OCI-LY7 (cell line): ENCODE measurements at regions not wholly inside any gene's neighbourhood (a gene's known extent, or its start where the extent isn't known, plus 50 kb on each side); places are given as distances from the start of the nearest gene placed in this dataset.
A peak's percentile ranks its signal among the peaks of the same experiment; 100 is the strongest.

ENCODE experiments used
- BruUV-seq: library from RNA; stranded (reverse); fragments of 400-500 nt; replicated peaks from 2 replicates; lab custom pipeline; 2021; lab: Mats Ljungman, UMichigan
- CTCF ChIA-PET: fragments of 300-600 bp; sonication (Branson Sonifier 250); formaldehyde crosslinking; loops from one replicate; lab custom pipeline; 2022; ENCODE audit warnings: antibody characterized with exemption; ENCODE audit not compliant: unreplicated experiment; lab: Charles Lee
- POLR2A ChIA-PET: fragments of 300-600 bp; sonication (Branson Sonifier 250); formaldehyde crosslinking; loops from one replicate; lab custom pipeline; 2022; ENCODE audit warnings: antibody characterized with exemption; lab: Charles Lee
- DNase-seq: peaks from one replicate; pipeline ENCODE4 v3.0.0-alpha.2; 2015; ENCODE audit warnings: low spot score
- H2AFZ ChIP-seq: fragments of 200-600 bp; sonication (generic), shearing (Covaris generic); 2 replicates; pipeline ENCODE4 v1.6.1; 2014; ENCODE audit warnings: mild to moderate bottlenecking, antibody characterized with exemption, low read length, moderate library complexity
- H3K27ac ChIP-seq: fragments of 200-600 bp; sonication (generic); 2 replicates; pipeline ENCODE4 v1.5.1; 2014; ENCODE audit warnings: mixed run types, low read depth, mild to moderate bottlenecking, moderate library complexity, low read length, inconsistent platforms; ENCODE audit not compliant: poor library complexity, severe bottlenecking
- H3K36me3 ChIP-seq: fragments of 200-600 bp; sonication (generic); 2 replicates; pipeline ENCODE4 v1.6.1; 2014; ENCODE audit warnings: mild to moderate bottlenecking, antibody characterized with exemption, low read length, moderate library complexity, mixed read lengths; ENCODE audit not compliant: insufficient read depth
- H3K4me1 ChIP-seq: fragments of 200-600 bp; sonication (generic); 2 replicates; pipeline ENCODE4 v1.5.1; 2014; ENCODE audit warnings: mild to moderate bottlenecking, low read length; ENCODE audit not compliant: insufficient read depth, poor library complexity, severe bottlenecking
- H3K4me2 ChIP-seq: fragments of 200-600 bp; sonication (generic); 2 replicates; pipeline ENCODE4 v1.6.1; 2014; ENCODE audit warnings: mild to moderate bottlenecking, low read length
- H3K4me3 ChIP-seq: fragments of 200-600 bp; sonication (generic); 2 replicates; pipeline ENCODE4 v1.5.1; 2014; ENCODE audit warnings: mild to moderate bottlenecking, low read depth, low read length; ENCODE audit not compliant: poor library complexity, severe bottlenecking
- H3K79me2 ChIP-seq: fragments of 200-600 bp; sonication (generic); 2 replicates; pipeline ENCODE4 v1.6.1; 2016; ENCODE audit warnings: low read depth, mild to moderate bottlenecking, low read length, moderate library complexity, mixed read lengths; ENCODE audit not compliant: insufficient read depth
- H3K9me2 ChIP-seq: fragments of 200-600 bp; sonication (generic); 2 replicates; pipeline ENCODE4 v1.6.1; 2016; ENCODE audit warnings: mild to moderate bottlenecking, low read length, mixed read lengths; ENCODE audit not compliant: insufficient read depth
- H3K9me3 ChIP-seq: fragments of 200-600 bp; sonication (generic); 2 replicates; pipeline ENCODE4 v1.6.1; 2014; ENCODE audit warnings: mild to moderate bottlenecking, mixed run types, low read length, mixed read lengths
- H4K20me1 ChIP-seq: fragments of 200-600 bp; sonication (generic); 2 replicates; pipeline ENCODE4 v1.6.1; 2014; ENCODE audit warnings: mild to moderate bottlenecking, antibody characterized with exemption, low read length, moderate library complexity, mixed read lengths; ENCODE audit not compliant: insufficient read depth
- EZH2phosphoT487 ChIP-seq: fragments of 200-600 bp; sonication (generic); IDR thresholded peaks from 2 replicates; pipeline ENCODE4 v1.6.1; 2018; ENCODE audit warnings: low read depth, borderline replicate concordance, mild to moderate bottlenecking, mixed run types, antibody characterized with exemption, low read length, moderate library complexity, mixed read lengths
- intact Hi-C: fragments of 100-400 bp; cut with micrococcal nuclease; formaldehyde crosslinking; loops from one replicate; pipeline ENCODE4 v1.10.0; 2022; ENCODE audit not compliant: unreplicated experiment
- TF ChIP-seq, protein P1 (sequence below): fragments of 200-600 bp; sonication (generic); conservative IDR thresholded peaks from 2 replicates; pipeline ENCODE4 v1.5.1; 2014; ENCODE audit warnings: mild to moderate bottlenecking, antibody characterized with exemption, low read length, moderate library complexity, mixed read lengths

DNA sequence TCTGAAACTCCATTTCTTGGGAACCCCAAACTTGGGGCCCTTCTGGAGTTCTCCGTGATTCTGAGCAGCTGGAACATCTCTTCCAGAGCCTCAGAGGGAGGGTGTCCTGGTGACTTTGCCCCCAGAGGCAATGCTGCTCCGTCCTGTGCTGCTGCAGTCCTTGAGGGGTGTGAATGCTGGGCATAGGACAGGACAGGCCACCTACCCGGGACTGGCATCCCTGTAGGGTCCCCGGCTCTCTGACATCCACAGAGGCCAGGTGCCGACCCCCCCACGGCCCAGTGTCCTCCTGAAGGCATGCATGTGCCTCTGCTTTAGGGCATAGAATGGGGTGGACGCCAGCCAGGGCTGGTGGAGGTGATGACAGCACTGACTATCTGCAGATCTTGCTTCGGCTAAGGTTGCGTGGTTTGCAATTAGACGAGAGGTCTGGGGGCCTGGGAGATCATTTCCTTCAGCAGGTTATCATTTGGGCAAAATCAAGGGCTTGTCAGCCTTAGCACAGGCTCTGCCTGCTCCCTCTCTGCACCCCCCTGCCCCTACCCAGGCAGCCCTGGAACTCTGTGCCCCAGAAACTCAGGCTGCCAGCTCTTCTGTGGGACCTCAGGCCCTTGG lies 136.9 kb upstream of the GPR26 start:
- no peak for DNase-seq
- ChIA-PET POLR2A (interaction anchor here (0.7 kb wide), 1 partner anchor 293 kb away, joined by 5 read pairs; no protein-coding TSS in a partner anchor), CTCF (no interaction called here)
- Histone ChIP-seq H3K4me3 (no peak overlapping the region), H3K36me3 (no peaks in the 10 kb centered on the region), H3K4me2 (no peak overlapping the region), H3K9me3 (no peaks in the 10 kb centered on the region), H3K4me1 (no peaks in the 10 kb centered on the region), H3K79me2 (no peaks in the 10 kb centered on the region), H3K9me2 (no peaks in the 10 kb centered on the region), H4K20me1 (no peaks in the 10 kb centered on the region), H3K27ac (no peak overlapping the region), H2AFZ (no peak overlapping the region)
- TF ChIP-seq EZH2phosphoT487, result no peak
- TF ChIP-seq, protein P1, sequence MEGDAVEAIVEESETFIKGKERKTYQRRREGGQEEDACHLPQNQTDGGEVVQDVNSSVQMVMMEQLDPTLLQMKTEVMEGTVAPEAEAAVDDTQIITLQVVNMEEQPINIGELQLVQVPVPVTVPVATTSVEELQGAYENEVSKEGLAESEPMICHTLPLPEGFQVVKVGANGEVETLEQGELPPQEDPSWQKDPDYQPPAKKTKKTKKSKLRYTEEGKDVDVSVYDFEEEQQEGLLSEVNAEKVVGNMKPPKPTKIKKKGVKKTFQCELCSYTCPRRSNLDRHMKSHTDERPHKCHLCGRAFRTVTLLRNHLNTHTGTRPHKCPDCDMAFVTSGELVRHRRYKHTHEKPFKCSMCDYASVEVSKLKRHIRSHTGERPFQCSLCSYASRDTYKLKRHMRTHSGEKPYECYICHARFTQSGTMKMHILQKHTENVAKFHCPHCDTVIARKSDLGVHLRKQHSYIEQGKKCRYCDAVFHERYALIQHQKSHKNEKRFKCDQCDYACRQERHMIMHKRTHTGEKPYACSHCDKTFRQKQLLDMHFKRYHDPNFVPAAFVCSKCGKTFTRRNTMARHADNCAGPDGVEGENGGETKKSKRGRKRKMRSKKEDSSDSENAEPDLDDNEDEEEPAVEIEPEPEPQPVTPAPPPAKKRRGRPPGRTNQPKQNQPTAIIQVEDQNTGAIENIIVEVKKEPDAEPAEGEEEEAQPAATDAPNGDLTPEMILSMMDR, result no peak
- intact Hi-C loops, result no loop called here
- BruUV-seq, result no TSS peak

DNA sequence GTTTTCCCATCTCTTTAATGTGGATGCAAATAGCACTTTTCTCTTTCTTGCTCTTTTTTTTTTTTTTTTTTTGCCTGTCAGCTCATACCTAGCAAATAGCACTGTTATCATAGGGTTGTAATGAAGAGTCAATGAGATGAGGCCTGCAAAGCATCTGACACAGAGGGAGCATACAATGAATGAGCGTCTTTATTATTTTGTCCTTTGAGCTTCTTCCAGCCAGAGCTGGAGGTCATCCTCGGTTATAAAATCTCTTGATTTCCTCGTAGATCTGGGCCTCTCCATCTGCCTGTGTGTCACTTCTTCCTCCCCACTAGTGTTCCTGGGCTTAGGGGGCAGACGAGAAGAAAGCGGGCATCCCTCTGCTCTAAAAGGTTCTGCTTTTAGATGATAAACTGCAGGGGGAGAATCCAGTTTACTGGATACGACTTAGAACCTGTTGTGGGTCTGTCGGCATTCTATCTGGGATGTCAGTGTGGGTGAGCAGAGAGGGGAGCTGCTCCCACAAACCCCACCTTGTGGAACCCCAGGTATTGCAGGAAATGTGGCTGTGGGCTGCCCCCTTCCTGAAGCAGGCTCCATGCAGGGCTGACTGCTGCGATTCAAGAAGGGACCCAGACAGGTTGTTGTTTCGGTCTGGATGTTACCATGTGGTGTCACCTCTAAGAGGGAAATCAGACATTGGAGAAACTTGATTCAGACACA lies 135.8 kb upstream of the GPR26 start:
- no peak overlapping the region for H3K4me3 ChIP-seq
- no peak overlapping the region for H3K27ac ChIP-seq
- H3K9me2 ChIP-seq, result no peaks in the 10 kb centered on the region
- DNase-seq, result no peak
- TF ChIP-seq, protein P1, result peak; percentile 32; the same call in 1 of the 2 replicates
- no peak for TF ChIP-seq EZH2phosphoT487
- H3K9me3 ChIP-seq, result no peaks in the 10 kb centered on the region
- POLR2A ChIA-PET, result interaction anchor here (0.7 kb wide), 1 partner anchor 294 kb away, joined by 5 read pairs; no protein-coding TSS in a partner anchor
- BruUV-seq, result no TSS peak
- H3K36me3 ChIP-seq, result no peaks in the 10 kb centered on the region
- no peaks in the 10 kb centered on the region for H4K20me1 ChIP-seq
- no peaks in the 10 kb centered on the region for H3K4me1 ChIP-seq
- intact Hi-C loops, result no loop called here
- no peak overlapping the region for H2AFZ ChIP-seq
- H3K79me2 ChIP-seq, result no peaks in the 10 kb centered on the region
- no peak overlapping the region for H3K4me2 ChIP-seq
- CTCF ChIA-PET, result no interaction called here

DNA sequence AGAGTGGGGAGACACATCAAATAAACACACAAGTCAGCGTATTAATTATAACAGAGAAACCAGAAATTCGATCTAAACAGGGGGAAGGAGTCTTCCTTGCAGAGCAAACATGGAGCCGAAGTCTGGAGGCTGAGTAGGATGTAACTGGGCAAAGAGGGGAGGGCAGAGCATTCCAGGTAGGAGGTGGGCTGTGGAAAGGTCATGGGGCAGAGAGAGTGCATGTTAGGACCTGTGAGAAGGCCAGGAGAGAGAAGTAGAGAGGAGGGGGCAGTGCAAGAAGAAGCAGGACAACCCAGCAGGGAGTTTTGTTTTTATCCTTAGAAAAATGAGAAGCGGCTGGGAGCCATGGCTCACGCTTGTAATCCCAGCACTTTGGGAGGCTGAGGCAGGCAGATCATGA lies 130.8 kb upstream of the GPR26 start:
- no TSS peak for BruUV-seq
- no peak overlapping the region for H3K4me2 ChIP-seq
- H3K79me2 ChIP-seq, result no peaks in the 10 kb centered on the region
- H3K9me2 ChIP-seq, result no peaks in the 10 kb centered on the region
- H3K27ac ChIP-seq, result no peak overlapping the region
- H3K4me1 ChIP-seq, result peaks cover 33% of the 10 kb centered on the region
- H2AFZ ChIP-seq, result no peak overlapping the region; the same call in 1 of the 2 replicates
- POLR2A ChIA-PET, result no interaction called here
- CTCF ChIA-PET, result no interaction called here
- intact Hi-C loops, result loop anchor here (5.0 kb wide), 2 partner anchors 133 to 388 kb away; partner anchors contain the start of gene HMX2
- no peak for DNase-seq
- no peaks in the 10 kb centered on the region for H3K9me3 ChIP-seq
- no peaks in the 10 kb centered on the region for H4K20me1 ChIP-seq
- no peak overlapping the region for H3K4me3 ChIP-seq
- H3K36me3 ChIP-seq, result no peaks in the 10 kb centered on the region
- no peak for TF ChIP-seq EZH2phosphoT487
- TF ChIP-seq, protein P1, result no peak
